Adrenal gland (tissue), 5 donors: ENCODE measurements at regions not wholly inside any gene's neighbourhood (a gene's known extent, or its start where the extent isn't known, plus 50 kb on each side); places are given as distances from the start of the nearest gene placed in this dataset.

ENCODE experiments used
- CTCF ChIP-seq, 6 experiments: fragments of 450-650 bp in 4 of 6; fragments of 200-600 bp in 2 of 6; sonication (generic) in 1 of 6; IDR thresholded peaks; 1 replicate in 5 of 6; 2 replicates in 1 of 6; pipeline versions ENCODE4 v1.5.1 to v1.8.0; 2016 to 2021; ENCODE audit warnings: antibody characterized with exemption in 6 of 6, mild to moderate bottlenecking in 2 of 6, moderate library complexity in 1 of 6
- POLR2A ChIP-seq, 2 donors: fragments of 450-650 bp; IDR thresholded peaks; one replicate each; pipeline ENCODE4 v1.6.1; 2017; ENCODE audit warnings: antibody characterized with exemption in 2 of 2, mild to moderate bottlenecking in 2 of 2, moderate library complexity in 1 of 2
- donor health status: DM: no; HTN: no; CAD: no.

GRCh38 chr3:65037861-65038260, 350.1 kb upstream of the ADAMTS9 start:
- TF ChIP-seq CTCF (IDR thresholded peaks at IDR 0.05), result no peak
- TF ChIP-seq POLR2A (IDR thresholded peaks at IDR 0.05), result no peak
